K562 (cell line): ENCODE measurements at regions not wholly inside any gene's neighbourhood (a gene's known extent, or its start where the extent isn't known, plus 50 kb on each side); places are given as distances from the start of the nearest gene placed in this dataset.

Experiments used
- ARHGAP35 ChIP-seq: fragments of 450-650 bp; IDR thresholded peaks from 2 replicates; pipeline ENCODE4 v1.6.1; 2018; ENCODE audit not compliant: partially characterized antibody
- FOXA3 ChIP-seq, 2 experiments: fragments of 450-650 bp in 1 of 2; sonication (generic) in 1 of 2; formaldehyde crosslinking; IDR thresholded peaks in 1 of 2; conservative IDR thresholded peaks in 1 of 2; 2 replicates each; pipeline versions ENCODE4 v1.4.0 to v1.8.0; 2020 to 2022; ENCODE audit warnings: mild to moderate bottlenecking in 2 of 2, missing genetic modification reagents in 1 of 2
- MCM2 ChIP-seq: fragments of 450-650 bp; IDR thresholded peaks from 2 replicates; pipeline ENCODE4 v1.6.1; 2017; ENCODE audit warnings: low read depth, mild to moderate bottlenecking
- NCOA4 ChIP-seq: fragments of 450-650 bp; IDR thresholded peaks from 2 replicates; pipeline ENCODE4 v1.6.1; 2018; ENCODE audit warnings: mild to moderate bottlenecking; ENCODE audit not compliant: partially characterized antibody
- NR1H2 ChIP-seq: sonication (generic); formaldehyde crosslinking; IDR thresholded peaks from 2 replicates; pipeline ENCODE4 v1.4.0; 2020; ENCODE audit warnings: mild to moderate bottlenecking, missing genetic modification reagents
- NR3C1 ChIP-seq: sonication (generic); formaldehyde crosslinking; IDR thresholded peaks from 2 replicates; pipeline ENCODE4 v1.8.1; 2022; ENCODE audit warnings: missing genetic modification reagents
- PKNOX1 ChIP-seq: fragments of 450-650 bp; IDR thresholded peaks from 2 replicates; pipeline ENCODE4 v1.6.1; 2016
- SMAD4 ChIP-seq: fragments of 250-450 bp; sonication (Bioruptor Pico); conservative IDR thresholded peaks from 2 replicates; pipeline ENCODE4 v1.8.0; 2021; ENCODE audit warnings: inconsistent platforms, mild to moderate bottlenecking, moderate library complexity
- SMARCB1 ChIP-seq: IDR thresholded peaks from 2 replicates; pipeline ENCODE4 v1.6.1; 2011; ENCODE audit warnings: improper control_type of control experiment, low read depth; ENCODE audit not compliant: insufficient read length
- ZBTB12 ChIP-seq: fragments of 250-450 bp; sonication (Bioruptor Pico); IDR thresholded peaks from 2 replicates; pipeline ENCODE4 v1.4.0; 2020
- ZNF143 ChIP-seq: sonication (generic); formaldehyde crosslinking; IDR thresholded peaks from 2 replicates; pipeline ENCODE4 v1.9.0; 2022; ENCODE audit warnings: mild to moderate bottlenecking, missing genetic modification reagents
- TF ChIP-seq, protein P1 (sequence below): fragments of 450-650 bp; IDR thresholded peaks from 2 replicates; pipeline ENCODE4 v1.6.1; 2016; ENCODE audit warnings: mild to moderate bottlenecking, moderate library complexity

DNA sequence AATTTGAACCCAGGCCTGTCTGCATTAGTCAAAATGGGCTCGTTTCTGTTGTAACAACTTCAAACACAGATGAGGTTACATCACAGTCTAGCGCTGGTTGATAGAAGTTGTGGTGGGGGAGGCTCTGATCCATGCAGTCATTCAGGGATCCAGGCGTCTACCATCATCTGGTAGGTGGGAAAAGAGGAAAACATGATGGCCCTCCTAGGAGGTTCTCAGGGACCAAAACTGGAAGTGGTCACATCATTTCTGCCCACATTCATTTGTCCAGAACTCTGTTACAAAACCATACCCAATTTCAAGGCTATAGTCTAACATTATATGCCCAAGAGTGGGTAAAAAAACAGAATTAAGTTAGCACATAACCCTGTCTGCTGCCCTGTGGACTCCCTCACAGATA lies 135.1 kb downstream of the PHETA1 start (continued):
- TF ChIP-seq, protein P1, sequence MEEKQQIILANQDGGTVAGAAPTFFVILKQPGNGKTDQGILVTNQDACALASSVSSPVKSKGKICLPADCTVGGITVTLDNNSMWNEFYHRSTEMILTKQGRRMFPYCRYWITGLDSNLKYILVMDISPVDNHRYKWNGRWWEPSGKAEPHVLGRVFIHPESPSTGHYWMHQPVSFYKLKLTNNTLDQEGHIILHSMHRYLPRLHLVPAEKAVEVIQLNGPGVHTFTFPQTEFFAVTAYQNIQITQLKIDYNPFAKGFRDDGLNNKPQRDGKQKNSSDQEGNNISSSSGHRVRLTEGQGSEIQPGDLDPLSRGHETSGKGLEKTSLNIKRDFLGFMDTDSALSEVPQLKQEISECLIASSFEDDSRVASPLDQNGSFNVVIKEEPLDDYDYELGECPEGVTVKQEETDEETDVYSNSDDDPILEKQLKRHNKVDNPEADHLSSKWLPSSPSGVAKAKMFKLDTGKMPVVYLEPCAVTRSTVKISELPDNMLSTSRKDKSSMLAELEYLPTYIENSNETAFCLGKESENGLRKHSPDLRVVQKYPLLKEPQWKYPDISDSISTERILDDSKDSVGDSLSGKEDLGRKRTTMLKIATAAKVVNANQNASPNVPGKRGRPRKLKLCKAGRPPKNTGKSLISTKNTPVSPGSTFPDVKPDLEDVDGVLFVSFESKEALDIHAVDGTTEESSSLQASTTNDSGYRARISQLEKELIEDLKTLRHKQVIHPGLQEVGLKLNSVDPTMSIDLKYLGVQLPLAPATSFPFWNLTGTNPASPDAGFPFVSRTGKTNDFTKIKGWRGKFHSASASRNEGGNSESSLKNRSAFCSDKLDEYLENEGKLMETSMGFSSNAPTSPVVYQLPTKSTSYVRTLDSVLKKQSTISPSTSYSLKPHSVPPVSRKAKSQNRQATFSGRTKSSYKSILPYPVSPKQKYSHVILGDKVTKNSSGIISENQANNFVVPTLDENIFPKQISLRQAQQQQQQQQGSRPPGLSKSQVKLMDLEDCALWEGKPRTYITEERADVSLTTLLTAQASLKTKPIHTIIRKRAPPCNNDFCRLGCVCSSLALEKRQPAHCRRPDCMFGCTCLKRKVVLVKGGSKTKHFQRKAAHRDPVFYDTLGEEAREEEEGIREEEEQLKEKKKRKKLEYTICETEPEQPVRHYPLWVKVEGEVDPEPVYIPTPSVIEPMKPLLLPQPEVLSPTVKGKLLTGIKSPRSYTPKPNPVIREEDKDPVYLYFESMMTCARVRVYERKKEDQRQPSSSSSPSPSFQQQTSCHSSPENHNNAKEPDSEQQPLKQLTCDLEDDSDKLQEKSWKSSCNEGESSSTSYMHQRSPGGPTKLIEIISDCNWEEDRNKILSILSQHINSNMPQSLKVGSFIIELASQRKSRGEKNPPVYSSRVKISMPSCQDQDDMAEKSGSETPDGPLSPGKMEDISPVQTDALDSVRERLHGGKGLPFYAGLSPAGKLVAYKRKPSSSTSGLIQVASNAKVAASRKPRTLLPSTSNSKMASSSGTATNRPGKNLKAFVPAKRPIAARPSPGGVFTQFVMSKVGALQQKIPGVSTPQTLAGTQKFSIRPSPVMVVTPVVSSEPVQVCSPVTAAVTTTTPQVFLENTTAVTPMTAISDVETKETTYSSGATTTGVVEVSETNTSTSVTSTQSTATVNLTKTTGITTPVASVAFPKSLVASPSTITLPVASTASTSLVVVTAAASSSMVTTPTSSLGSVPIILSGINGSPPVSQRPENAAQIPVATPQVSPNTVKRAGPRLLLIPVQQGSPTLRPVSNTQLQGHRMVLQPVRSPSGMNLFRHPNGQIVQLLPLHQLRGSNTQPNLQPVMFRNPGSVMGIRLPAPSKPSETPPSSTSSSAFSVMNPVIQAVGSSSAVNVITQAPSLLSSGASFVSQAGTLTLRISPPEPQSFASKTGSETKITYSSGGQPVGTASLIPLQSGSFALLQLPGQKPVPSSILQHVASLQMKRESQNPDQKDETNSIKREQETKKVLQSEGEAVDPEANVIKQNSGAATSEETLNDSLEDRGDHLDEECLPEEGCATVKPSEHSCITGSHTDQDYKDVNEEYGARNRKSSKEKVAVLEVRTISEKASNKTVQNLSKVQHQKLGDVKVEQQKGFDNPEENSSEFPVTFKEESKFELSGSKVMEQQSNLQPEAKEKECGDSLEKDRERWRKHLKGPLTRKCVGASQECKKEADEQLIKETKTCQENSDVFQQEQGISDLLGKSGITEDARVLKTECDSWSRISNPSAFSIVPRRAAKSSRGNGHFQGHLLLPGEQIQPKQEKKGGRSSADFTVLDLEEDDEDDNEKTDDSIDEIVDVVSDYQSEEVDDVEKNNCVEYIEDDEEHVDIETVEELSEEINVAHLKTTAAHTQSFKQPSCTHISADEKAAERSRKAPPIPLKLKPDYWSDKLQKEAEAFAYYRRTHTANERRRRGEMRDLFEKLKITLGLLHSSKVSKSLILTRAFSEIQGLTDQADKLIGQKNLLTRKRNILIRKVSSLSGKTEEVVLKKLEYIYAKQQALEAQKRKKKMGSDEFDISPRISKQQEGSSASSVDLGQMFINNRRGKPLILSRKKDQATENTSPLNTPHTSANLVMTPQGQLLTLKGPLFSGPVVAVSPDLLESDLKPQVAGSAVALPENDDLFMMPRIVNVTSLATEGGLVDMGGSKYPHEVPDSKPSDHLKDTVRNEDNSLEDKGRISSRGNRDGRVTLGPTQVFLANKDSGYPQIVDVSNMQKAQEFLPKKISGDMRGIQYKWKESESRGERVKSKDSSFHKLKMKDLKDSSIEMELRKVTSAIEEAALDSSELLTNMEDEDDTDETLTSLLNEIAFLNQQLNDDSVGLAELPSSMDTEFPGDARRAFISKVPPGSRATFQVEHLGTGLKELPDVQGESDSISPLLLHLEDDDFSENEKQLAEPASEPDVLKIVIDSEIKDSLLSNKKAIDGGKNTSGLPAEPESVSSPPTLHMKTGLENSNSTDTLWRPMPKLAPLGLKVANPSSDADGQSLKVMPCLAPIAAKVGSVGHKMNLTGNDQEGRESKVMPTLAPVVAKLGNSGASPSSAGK: no peak
- TF ChIP-seq NR1H2 (no peak), NR3C1 (no peak), ZNF143 (no peak), ARHGAP35 (no peak), SMAD4 (CRISPR knock-in tag) (no peak), PKNOX1 (no peak), ZBTB12 (no peak), SMARCB1 (no peak), MCM2 (no peak), NCOA4 (no peak), FOXA3 (CRISPR knock-in tag; conservative IDR thresholded peaks at IDR 0.05 in 1 of 2, IDR thresholded peaks at IDR 0.05 in 1 of 2) (no peak)
